Gastroesophageal sphincter (tissue), 3 donors: ENCODE measurements at regions not wholly inside any gene's neighbourhood (a gene's known extent, or its start where the extent isn't known, plus 50 kb on each side); places are given as distances from the start of the nearest gene placed in this dataset.

Source experiments
- POLR2A ChIP-seq, 2 donors: fragments of 450-650 bp; IDR thresholded peaks; one replicate each; pipeline ENCODE4 v1.6.1; 2017; ENCODE audit warnings: antibody characterized with exemption in 2 of 2, mild to moderate bottlenecking in 2 of 2, moderate library complexity in 1 of 2
- TF ChIP-seq, protein P1 (sequence below), 4 experiments: fragments of 200-600 bp in 2 of 4; fragments of 450-650 bp in 2 of 4; sonication (generic) in 1 of 4; IDR thresholded peaks; one replicate each; pipeline ENCODE4 v1.5.1; 2017 to 2019; ENCODE audit warnings: antibody characterized with exemption in 4 of 4, mild to moderate bottlenecking in 2 of 4, moderate library complexity in 2 of 4

GRCh38 chr9:30661925-30662324, 1722.5 kb upstream of the ACO1 start:
- TF ChIP-seq, protein P1, sequence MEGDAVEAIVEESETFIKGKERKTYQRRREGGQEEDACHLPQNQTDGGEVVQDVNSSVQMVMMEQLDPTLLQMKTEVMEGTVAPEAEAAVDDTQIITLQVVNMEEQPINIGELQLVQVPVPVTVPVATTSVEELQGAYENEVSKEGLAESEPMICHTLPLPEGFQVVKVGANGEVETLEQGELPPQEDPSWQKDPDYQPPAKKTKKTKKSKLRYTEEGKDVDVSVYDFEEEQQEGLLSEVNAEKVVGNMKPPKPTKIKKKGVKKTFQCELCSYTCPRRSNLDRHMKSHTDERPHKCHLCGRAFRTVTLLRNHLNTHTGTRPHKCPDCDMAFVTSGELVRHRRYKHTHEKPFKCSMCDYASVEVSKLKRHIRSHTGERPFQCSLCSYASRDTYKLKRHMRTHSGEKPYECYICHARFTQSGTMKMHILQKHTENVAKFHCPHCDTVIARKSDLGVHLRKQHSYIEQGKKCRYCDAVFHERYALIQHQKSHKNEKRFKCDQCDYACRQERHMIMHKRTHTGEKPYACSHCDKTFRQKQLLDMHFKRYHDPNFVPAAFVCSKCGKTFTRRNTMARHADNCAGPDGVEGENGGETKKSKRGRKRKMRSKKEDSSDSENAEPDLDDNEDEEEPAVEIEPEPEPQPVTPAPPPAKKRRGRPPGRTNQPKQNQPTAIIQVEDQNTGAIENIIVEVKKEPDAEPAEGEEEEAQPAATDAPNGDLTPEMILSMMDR (IDR thresholded peaks at IDR 0.05), result no peak
- no peak for TF ChIP-seq POLR2A (IDR thresholded peaks at IDR 0.05)
